ENCODE measurements at regions not wholly inside any gene's neighbourhood (a gene's known extent, or its start where the extent isn't known, plus 50 kb on each side); places are given as distances from the start of the nearest gene placed in this dataset.
A peak's percentile ranks its signal among the peaks of the same experiment; 100 is the strongest.

- DNase-seq, result no peak
- in situ Hi-C loops (cut with MboI; ENCODE audit: low pct_unique_long_range_greater_than_20kb, low sequenced_read_pairs), result no loop called here
Measured at GRCh38 chr6:50211582-50211981, 161.9 kb upstream of the DEFB112 start.

DNA sequence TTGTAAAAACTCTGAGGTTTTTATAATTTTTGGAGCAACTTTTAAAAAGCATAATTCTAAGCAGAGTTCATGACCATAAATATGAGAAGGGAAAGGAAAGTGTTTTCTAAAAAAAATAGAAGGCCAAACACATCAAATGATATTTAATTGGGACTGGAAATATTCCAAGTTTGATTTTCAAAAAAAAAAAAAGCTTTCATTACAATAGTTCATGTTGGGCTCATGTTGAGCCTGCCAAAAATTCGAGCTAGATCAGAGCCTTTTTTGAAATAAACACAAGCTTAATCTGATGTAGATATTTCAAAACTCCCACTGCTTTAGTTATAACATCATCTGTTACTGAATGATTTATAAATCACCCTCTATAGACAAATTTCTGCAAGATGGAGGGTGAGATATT lies 163.4 kb upstream of the DEFB112 start:
- DNase-seq, result no peak
- in situ Hi-C loops (cut with MboI; ENCODE audit: low pct_unique_long_range_greater_than_20kb, low sequenced_read_pairs), result no loop called here

DNA sequence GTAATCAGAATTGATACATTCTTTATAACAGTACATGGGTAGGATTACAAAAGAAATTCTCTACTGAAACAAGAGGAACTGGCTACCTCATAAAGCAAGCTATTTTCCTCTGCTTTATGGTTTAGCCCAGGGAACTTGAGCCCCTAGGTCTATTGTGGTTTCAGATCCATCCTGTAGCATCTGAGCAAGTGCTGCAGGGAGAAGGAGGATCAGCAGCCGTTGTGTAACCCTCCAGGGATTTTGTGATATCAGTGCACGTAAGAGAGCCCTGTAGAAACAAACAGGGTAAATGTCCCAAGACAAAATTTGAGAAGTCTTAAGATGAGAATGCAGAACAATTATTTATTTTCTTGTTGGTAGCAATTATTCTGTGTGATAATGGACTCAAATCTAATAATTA lies 165.2 kb upstream of the DEFB112 start:
- DNase-seq, result no peak
- in situ Hi-C loops (cut with MboI; ENCODE audit: low pct_unique_long_range_greater_than_20kb, low sequenced_read_pairs), result no loop called here

DNA sequence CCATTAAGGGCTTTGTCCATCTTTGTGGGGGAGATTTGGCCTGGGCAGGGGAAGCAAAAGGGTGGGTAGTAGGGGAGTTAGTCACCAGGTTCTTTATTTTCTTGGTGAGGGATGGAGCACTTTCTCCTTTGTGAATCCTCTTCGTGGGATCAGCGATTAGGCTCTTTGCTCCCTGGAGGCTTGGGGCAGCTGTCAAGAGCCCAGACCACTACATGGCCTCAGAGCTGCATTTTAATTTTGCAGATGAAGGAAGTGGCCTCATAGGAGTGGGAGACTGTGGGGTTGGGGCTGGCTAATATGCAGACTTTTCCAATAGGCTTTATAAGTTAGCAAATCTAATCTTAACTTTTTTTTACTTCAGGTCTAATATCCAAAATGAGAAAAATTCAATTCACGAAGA lies 168.1 kb upstream of the DEFB112 start:
- in situ Hi-C loops (cut with MboI; ENCODE audit: low pct_unique_long_range_greater_than_20kb, low sequenced_read_pairs), result no loop called here
- DNase-seq, result no peak

DNA sequence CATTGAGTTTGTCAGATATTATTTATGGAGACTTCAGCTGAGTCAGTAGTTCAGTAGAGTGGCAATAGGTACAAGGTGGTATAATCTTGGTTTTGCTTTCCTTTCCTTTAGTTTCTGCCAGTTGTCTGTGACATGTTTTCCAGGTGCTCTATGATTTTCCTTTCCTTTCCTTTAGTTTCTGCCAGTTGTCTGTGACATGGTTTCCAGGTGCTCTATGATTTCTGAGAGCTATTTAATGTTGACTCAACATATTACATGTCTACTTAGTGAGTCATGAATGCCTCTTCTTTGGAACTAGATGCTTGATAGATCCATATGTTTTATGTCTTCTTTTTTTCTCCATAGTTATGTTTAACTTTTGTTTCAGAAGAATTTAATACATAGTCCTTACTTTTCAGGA lies 186.4 kb upstream of the DEFB112 start:
- DNase-seq, result no peak
- in situ Hi-C loops (cut with MboI; ENCODE audit: low pct_unique_long_range_greater_than_20kb, low sequenced_read_pairs), result no loop called here

- in situ Hi-C loops (cut with MboI; ENCODE audit: low pct_unique_long_range_greater_than_20kb, low sequenced_read_pairs), result no loop called here
- no peak for DNase-seq
Measured at GRCh38 chr6:50239853-50240252, 190.1 kb upstream of the DEFB112 start.

DNA sequence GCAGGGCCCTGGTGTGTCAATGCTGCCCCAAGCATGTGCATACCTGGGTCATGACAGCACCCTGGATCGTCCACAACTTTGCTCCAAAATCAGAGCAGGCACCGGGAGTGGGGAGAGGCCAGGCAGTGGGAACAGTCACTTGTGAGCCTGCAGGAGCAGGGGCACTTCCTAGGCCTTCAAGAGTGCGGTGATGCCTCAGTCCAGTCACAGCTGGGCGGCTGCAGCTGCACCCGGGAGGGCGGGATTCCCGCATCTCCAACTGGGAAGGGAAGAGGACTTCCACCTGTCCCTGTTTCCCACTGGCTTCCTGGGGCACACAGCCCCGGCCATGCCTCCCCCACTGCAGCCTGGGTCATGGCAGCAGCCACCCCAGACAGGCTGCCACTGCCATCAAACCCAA lies 191.3 kb upstream of the DEFB112 start:
- in situ Hi-C loops (cut with MboI; ENCODE audit: low pct_unique_long_range_greater_than_20kb, low sequenced_read_pairs), result no loop called here

DNA sequence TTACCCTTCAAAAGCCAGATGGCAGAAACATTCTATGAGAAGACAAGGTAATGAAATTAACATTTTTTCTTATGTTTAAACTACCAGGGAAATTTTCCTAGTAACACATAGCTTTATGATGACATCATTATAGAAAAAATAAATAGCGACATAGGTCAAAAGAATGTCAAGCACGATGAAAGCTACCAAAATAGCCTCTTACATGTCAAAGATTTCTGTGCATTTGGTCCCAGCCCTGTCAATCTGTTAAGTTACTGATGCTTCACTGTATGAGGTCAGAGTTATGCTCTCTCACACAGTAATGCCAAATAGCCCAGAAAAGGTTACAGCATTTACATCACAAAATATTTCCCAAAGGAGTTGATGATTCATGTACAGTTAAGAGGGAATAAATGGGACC lies 199.8 kb upstream of the DEFB112 start:
- in situ Hi-C loops (cut with MboI; ENCODE audit: low pct_unique_long_range_greater_than_20kb, low sequenced_read_pairs), result no loop called here
- DNase-seq, result no peak

More for the DNA sequence above, 191.3 kb upstream of the DEFB112 start:
- DNase-seq, result no peak

DNA sequence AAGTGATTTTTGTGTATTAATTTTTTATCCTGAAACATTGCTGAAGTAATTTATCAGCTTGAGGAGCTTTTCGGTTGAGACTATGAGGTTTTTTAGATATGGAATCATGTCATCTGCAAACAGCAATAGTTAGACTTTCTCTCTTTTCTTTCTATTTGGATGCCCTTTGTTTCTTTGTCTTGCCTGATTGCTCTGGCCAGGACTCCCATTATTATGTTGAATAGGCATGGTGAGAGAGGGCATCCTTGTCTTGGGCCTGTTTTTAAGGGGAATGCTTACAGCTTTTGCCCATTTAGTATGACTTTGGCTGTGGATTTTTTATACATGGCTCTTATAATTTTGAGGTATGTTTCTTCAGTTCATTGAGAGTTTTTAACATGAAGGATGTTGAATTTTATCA lies 207.6 kb upstream of the DEFB112 start:
- in situ Hi-C loops (cut with MboI; ENCODE audit: low pct_unique_long_range_greater_than_20kb, low sequenced_read_pairs), result no loop called here
- no peak for DNase-seq

DNA sequence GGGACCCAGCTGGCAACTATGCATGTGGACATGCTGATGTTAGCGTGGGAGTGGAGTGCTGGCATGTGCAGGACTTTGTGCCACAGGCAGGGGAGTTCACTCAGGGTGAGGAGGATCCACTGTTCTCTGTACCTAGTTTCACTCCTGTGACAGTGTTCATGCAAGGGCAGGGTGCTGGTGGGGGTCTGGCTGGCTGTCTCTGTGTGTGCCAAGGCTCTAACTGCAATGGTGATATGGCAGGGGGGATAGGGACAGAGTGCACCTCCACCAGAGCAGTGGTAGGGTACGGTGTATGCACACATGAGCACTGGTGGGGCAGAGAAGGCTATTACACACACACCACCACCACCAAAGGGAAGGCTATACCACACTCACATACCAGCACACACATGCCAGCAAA lies 210.2 kb upstream of the DEFB112 start:
- in situ Hi-C loops (cut with MboI; ENCODE audit: low pct_unique_long_range_greater_than_20kb, low sequenced_read_pairs), result no loop called here
- no peak for DNase-seq

DNA sequence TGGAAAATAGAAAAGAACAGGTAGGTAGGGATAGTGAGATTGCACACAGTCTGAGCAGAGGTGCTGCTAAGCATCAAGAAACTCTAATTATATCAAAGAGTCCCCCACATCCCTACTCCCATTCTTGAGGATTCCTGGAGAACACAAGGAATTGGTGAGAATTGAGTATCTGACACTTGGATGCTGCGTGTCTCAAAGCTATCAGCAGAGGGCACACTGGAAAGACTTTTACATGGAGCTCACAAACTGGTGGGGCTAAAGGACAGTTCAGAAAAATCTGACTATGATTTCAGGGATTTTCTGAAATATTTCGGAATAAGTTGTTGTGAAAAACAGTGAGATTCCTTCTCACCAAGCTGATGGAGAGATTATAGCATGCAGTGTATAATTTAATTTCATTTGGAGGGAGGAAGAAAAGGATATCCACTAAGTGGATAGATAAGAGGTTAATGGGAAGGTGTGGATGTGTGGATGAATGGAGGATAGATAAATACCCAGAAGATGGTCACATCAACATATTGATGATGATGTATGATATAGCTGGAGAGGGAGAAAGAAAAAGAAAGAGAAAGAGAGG lies 215.4 kb upstream of the DEFB112 start:
- in situ Hi-C loops (cut with MboI; ENCODE audit: low pct_unique_long_range_greater_than_20kb, low sequenced_read_pairs), result no loop called here
- peak; percentile 5 for DNase-seq

- in situ Hi-C loops (cut with MboI; ENCODE audit: low pct_unique_long_range_greater_than_20kb, low sequenced_read_pairs), result no loop called here
- no peak for DNase-seq
Measured at GRCh38 chr6:50270415-50270814, 220.7 kb upstream of the DEFB112 start.

GRCh38 chr6:50271266-50271665 lies 221.5 kb upstream of the DEFB112 start:
- in situ Hi-C loops (cut with MboI; ENCODE audit: low pct_unique_long_range_greater_than_20kb, low sequenced_read_pairs), result no loop called here
- no peak for DNase-seq

GRCh38 chr6:50271817-50272216 lies 222.1 kb upstream of the DEFB112 start:
- in situ Hi-C loops (cut with MboI; ENCODE audit: low pct_unique_long_range_greater_than_20kb, low sequenced_read_pairs), result no loop called here
- DNase-seq, result no peak

DNA sequence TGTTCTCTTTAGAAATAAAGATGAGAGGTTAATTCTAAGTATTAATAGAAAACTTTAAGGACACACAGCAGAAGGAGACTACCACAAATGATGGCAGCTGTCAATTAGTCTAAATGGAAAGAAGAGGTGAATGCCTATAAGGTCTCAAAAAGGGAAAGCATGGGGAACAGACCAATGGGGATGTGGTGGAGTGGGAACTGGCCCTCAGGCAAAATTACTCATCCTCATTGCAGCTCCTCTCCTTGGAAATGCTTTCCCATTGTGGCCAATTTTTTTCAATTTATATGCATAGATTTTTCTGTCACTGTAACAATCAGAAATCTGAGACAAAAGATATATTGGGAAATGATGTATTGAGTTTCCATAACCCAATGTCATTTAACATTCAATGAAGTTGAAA lies 222.9 kb upstream of the DEFB112 start:
- no peak for DNase-seq
- in situ Hi-C loops (cut with MboI; ENCODE audit: low pct_unique_long_range_greater_than_20kb, low sequenced_read_pairs), result no loop called here

- in situ Hi-C loops (cut with MboI; ENCODE audit: low pct_unique_long_range_greater_than_20kb, low sequenced_read_pairs), result no loop called here
- no peak for DNase-seq
Measured at GRCh38 chr6:50276771-50277261, 227.1 kb upstream of the DEFB112 start.

DNA sequence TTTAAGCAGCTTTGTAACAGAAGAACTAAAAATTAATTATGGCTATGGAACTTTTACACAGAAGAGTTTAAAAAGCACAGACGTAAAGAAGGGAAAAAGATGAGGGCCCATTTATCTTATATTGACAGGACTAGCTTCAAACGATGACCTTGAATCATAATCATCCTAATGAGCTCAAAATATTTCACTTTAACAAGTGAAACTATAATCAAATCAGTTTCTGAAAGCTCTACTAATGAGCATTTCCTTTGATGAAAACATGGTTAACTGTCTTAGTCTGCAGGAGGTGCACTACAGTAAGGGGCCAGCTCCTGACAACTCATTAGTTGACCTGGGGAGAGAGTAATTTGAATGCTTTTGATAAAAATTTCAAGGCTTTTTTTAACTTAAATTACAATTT lies 228.0 kb upstream of the DEFB112 start:
- DNase-seq, result no peak
- in situ Hi-C loops (cut with MboI; ENCODE audit: low pct_unique_long_range_greater_than_20kb, low sequenced_read_pairs), result no loop called here

GRCh38 chr6:50278663-50279062 lies 228.9 kb upstream of the DEFB112 start:
- in situ Hi-C loops (cut with MboI; ENCODE audit: low pct_unique_long_range_greater_than_20kb, low sequenced_read_pairs), result no loop called here
- no peak for DNase-seq

GRCh38 chr6:50285735-50286134 lies 236.0 kb upstream of the DEFB112 start:
- in situ Hi-C loops (cut with MboI; ENCODE audit: low pct_unique_long_range_greater_than_20kb, low sequenced_read_pairs), result no loop called here
- no peak for DNase-seq

- in situ Hi-C loops (cut with MboI; ENCODE audit: low pct_unique_long_range_greater_than_20kb, low sequenced_read_pairs), result no loop called here
- no peak for DNase-seq
Measured at GRCh38 chr6:50288241-50288640, 238.5 kb upstream of the DEFB112 start.

GRCh38 chr6:50288881-50289280 lies 239.2 kb upstream of the DEFB112 start:
- no peak for DNase-seq
- in situ Hi-C loops (cut with MboI; ENCODE audit: low pct_unique_long_range_greater_than_20kb, low sequenced_read_pairs), result no loop called here

GRCh38 chr6:50289366-50289765 lies 239.6 kb upstream of the DEFB112 start:
- no peak for DNase-seq
- in situ Hi-C loops (cut with MboI; ENCODE audit: low pct_unique_long_range_greater_than_20kb, low sequenced_read_pairs), result no loop called here

All from KBM-7 (cell line).